DND-41 (cell line): ENCODE measurements at regions not wholly inside any gene's neighbourhood (a gene's known extent, or its start where the extent isn't known, plus 50 kb on each side); places are given as distances from the start of the nearest gene placed in this dataset.

Experiments used
- ATAC-seq: fragments of 200-7000 bp; cut with Tn5 transposase; 3 replicates; pipeline ENCODE4 v1.9.1; 2021; ENCODE audit warnings: low read depth; ENCODE audit not compliant: insufficient read depth
- DNase-seq: peaks from one replicate; pipeline ENCODE4 v3.0.0-alpha.2; 2020
- H2AFZ ChIP-seq: 2 replicates; pipeline ENCODE4 v1.6.0; 2012; ENCODE audit warnings: low read depth, low read length
- H3K27ac ChIP-seq: 2 replicates; pipeline ENCODE4 v1.5.1; 2012; ENCODE audit warnings: low read length, inconsistent platforms
- H3K27me3 ChIP-seq: fragments of 200-600 bp; sonication (generic); 2 replicates; pipeline ENCODE4 v1.6.0; 2012; ENCODE audit warnings: low read length, mild to moderate bottlenecking, inconsistent platforms; ENCODE audit not compliant: insufficient read depth, poor library complexity
- H3K36me3 ChIP-seq: 2 replicates; pipeline ENCODE4 v1.5.1; 2012; ENCODE audit warnings: low read length, inconsistent platforms; ENCODE audit not compliant: insufficient read depth
- H3K4me1 ChIP-seq: 2 replicates; pipeline ENCODE4 v1.5.1; 2012; ENCODE audit warnings: mild to moderate bottlenecking, low read length; ENCODE audit not compliant: insufficient read depth
- H3K4me2 ChIP-seq: 2 replicates; pipeline ENCODE4 v1.6.0; 2012; ENCODE audit warnings: mild to moderate bottlenecking, moderate library complexity, low read length, inconsistent platforms; ENCODE audit not compliant: insufficient read depth
- H3K4me3 ChIP-seq, 2 experiments: fragments of 200-600 bp in 1 of 2; shearing (Covaris generic) in 1 of 2; 2 replicates each; pipeline ENCODE4 v1.5.1; 2012 to 2016; ENCODE audit warnings: inconsistent platforms in 2 of 2, low read length in 2 of 2, mild to moderate bottlenecking in 2 of 2, low read depth in 1 of 2, moderate library complexity in 1 of 2
- H3K79me2 ChIP-seq: 2 replicates; pipeline ENCODE4 v1.6.0; 2012; ENCODE audit warnings: low read length, inconsistent platforms; ENCODE audit not compliant: insufficient read depth
- H3K9ac ChIP-seq: 2 replicates; pipeline ENCODE4 v1.6.0; 2012; ENCODE audit warnings: low read depth, mild to moderate bottlenecking, inconsistent platforms, low read length, moderate library complexity
- H3K9me3 ChIP-seq: 2 replicates; pipeline ENCODE4 v1.5.1; 2012; ENCODE audit warnings: low read length, moderate library complexity, mild to moderate bottlenecking, inconsistent platforms; ENCODE audit not compliant: insufficient read depth, severe bottlenecking
- H4K20me1 ChIP-seq: 2 replicates; pipeline ENCODE4 v1.6.0; 2012; ENCODE audit warnings: low read length; ENCODE audit not compliant: insufficient read depth
- CTCF ChIP-seq: IDR thresholded peaks from 2 replicates; pipeline ENCODE4 v1.5.1; 2012; ENCODE audit warnings: borderline replicate concordance, low read length, moderate library complexity, mild to moderate bottlenecking; ENCODE audit not compliant: poor library complexity, severe bottlenecking; ENCODE audit errors: extremely low read depth
- EZH2 ChIP-seq: IDR thresholded peaks from 3 replicates; pipeline ENCODE4 v1.6.1; 2012; ENCODE audit warnings: borderline replicate concordance, low read depth, mild to moderate bottlenecking, moderate library complexity, low read length, inconsistent platforms; ENCODE audit not compliant: severe bottlenecking

GRCh38 chr2:109681633-109682380 is 67.6 kb downstream of the SOWAHC start:
- Histone ChIP-seq H3K9ac (no peak overlapping the region), H4K20me1 (no peaks in the 10 kb centered on the region), H3K79me2 (no peaks in the 10 kb centered on the region), H3K36me3 (no peaks in the 10 kb centered on the region), H3K9me3 (no peaks in the 10 kb centered on the region), H3K4me3 (no peak overlapping the region), H3K27ac (no peak overlapping the region), H3K4me2 (no peak overlapping the region), H2AFZ (no peak overlapping the region), H3K27me3 (peaks cover 5% of the 10 kb centered on the region), H3K4me1 (no peaks in the 10 kb centered on the region)
- ATAC-seq, result no peak
- no peak for DNase-seq
- TF ChIP-seq CTCF (no peak), EZH2 (no peak)

GRCh38 chr2:109683452-109683851 is 69.3 kb downstream of the SOWAHC start:
- H3K27me3 ChIP-seq, result peaks cover 5% of the 10 kb centered on the region
- no peaks in the 10 kb centered on the region for H3K9me3 ChIP-seq
- no peaks in the 10 kb centered on the region for H3K36me3 ChIP-seq
- H3K4me2 ChIP-seq, result no peak overlapping the region
- TF ChIP-seq EZH2 (no peak), CTCF (no peak)
- no peak overlapping the region for H2AFZ ChIP-seq
- no peak overlapping the region for H3K9ac ChIP-seq
- no peak overlapping the region for H3K27ac ChIP-seq
- H4K20me1 ChIP-seq, result no peaks in the 10 kb centered on the region
- no peak overlapping the region for H3K4me3 ChIP-seq
- H3K4me1 ChIP-seq, result no peaks in the 10 kb centered on the region
- no peaks in the 10 kb centered on the region for H3K79me2 ChIP-seq
- ATAC-seq (no peak), DNase-seq (no peak)

GRCh38 chr2:109685453-109685852 is 71.3 kb downstream of the SOWAHC start:
- no peak for DNase-seq
- H3K36me3 ChIP-seq, result no peaks in the 10 kb centered on the region
- no peaks in the 10 kb centered on the region for H3K4me1 ChIP-seq
- TF ChIP-seq EZH2 (no peak), CTCF (no peak)
- no peaks in the 10 kb centered on the region for H3K9me3 ChIP-seq
- H3K27ac ChIP-seq, result no peak overlapping the region
- no peak overlapping the region for H3K9ac ChIP-seq
- no peak overlapping the region for H2AFZ ChIP-seq
- H4K20me1 ChIP-seq, result no peaks in the 10 kb centered on the region
- no peak overlapping the region for H3K4me2 ChIP-seq
- no peak for ATAC-seq
- H3K79me2 ChIP-seq, result no peaks in the 10 kb centered on the region
- peaks cover 5% of the 10 kb centered on the region for H3K27me3 ChIP-seq
- H3K4me3 ChIP-seq, result no peak overlapping the region
